GM19397 (cell line): ENCODE measurements at regions not wholly inside any gene's neighbourhood (a gene's known extent, or its start where the extent isn't known, plus 50 kb on each side); places are given as distances from the start of the nearest gene placed in this dataset.
A peak's percentile ranks its signal among the peaks of the same experiment; 100 is the strongest.
"Not testable (repeated sequence)": the region's sequence is repeated elsewhere in the genome, so short reads cannot be mapped to it uniquely, and the experiment has no call there.

Source experiments
- ATAC-seq: cut with Tn5 transposase; IDR thresholded peaks from one replicate; pipeline ENCODE4 v1.9.1; 2021; ENCODE audit warnings: mild to moderate bottlenecking, moderate library complexity; ENCODE audit not compliant: unreplicated experiment

GRCh38 chr1:181253601-181254000 lies 165.1 kb downstream of the IER5 start:
- ATAC-seq = not testable (repeated sequence)

GRCh38 chr1:181255270-181255929 lies 166.9 kb downstream of the IER5 start:
- ATAC-seq = no peak

GRCh38 chr1:181257117-181257516 lies 168.6 kb downstream of the IER5 start:
- ATAC-seq = peak; percentile 91

- no peak for ATAC-seq
These were observed 170.7 kb downstream of the IER5 start for GRCh38 chr1:181259026-181259745.

GRCh38 chr1:181260271-181260670 lies 171.8 kb downstream of the IER5 start:
- ATAC-seq = no peak

GRCh38 chr1:181260994-181261393 lies 172.5 kb downstream of the IER5 start:
- ATAC-seq = no peak

- no peak for ATAC-seq
These were observed 173.6 kb downstream of the IER5 start for GRCh38 chr1:181262069-181262468.

- ATAC-seq = no peak
These were observed 174.9 kb downstream of the IER5 start for GRCh38 chr1:181263444-181263843.

GRCh38 chr1:181264821-181265220 lies 176.3 kb downstream of the IER5 start:
- no peak for ATAC-seq

GRCh38 chr1:181284978-181285377 lies 196.5 kb downstream of the IER5 start:
- ATAC-seq = no peak

GRCh38 chr1:181295217-181295616 lies 188.1 kb upstream of the CACNA1E start:
- ATAC-seq = no peak

- ATAC-seq = no peak
These were observed 187.1 kb upstream of the CACNA1E start for GRCh38 chr1:181296180-181296579.

- no peak for ATAC-seq
These were observed 175.2 kb upstream of the CACNA1E start for GRCh38 chr1:181308098-181308497.

GRCh38 chr1:181310560-181310959 lies 172.8 kb upstream of the CACNA1E start:
- ATAC-seq = no peak

- no peak for ATAC-seq
These were observed 170.4 kb upstream of the CACNA1E start for GRCh38 chr1:181312946-181313345.

GRCh38 chr1:181313466-181313865 lies 169.9 kb upstream of the CACNA1E start:
- no peak for ATAC-seq

- no peak for ATAC-seq
These were observed 169.3 kb upstream of the CACNA1E start for GRCh38 chr1:181314010-181314409.

GRCh38 chr1:181314959-181315358 lies 168.4 kb upstream of the CACNA1E start:
- no peak for ATAC-seq

GRCh38 chr1:181317261-181317930 lies 165.9 kb upstream of the CACNA1E start:
- ATAC-seq = no peak

- no peak for ATAC-seq
These were observed 165.1 kb upstream of the CACNA1E start for GRCh38 chr1:181318022-181318857.

GRCh38 chr1:181318858-181319235 lies 164.5 kb upstream of the CACNA1E start:
- no peak for ATAC-seq
